Activated CD4-positive, alpha-beta T cell treated with anti-CD3 and anti-CD28 coated beads, Interleukin-10, Interleukin-2, amounts not matched to agents 100 ng/mL and 50 ng/mL, durations not matched to agents 16 hours and 8 hours (primary cell): ENCODE measurements at regions not wholly inside any gene's neighbourhood (a gene's known extent, or its start where the extent isn't known, plus 50 kb on each side); places are given as distances from the start of the nearest gene placed in this dataset.

Source experiments
- DNase-seq: peaks from one replicate; pipeline ENCODE4 v3.0.0-alpha.2; 2020

GRCh38 chr12:105765053-105766014 lies 373.4 kb downstream of the NUAK1 start:
- no peak for DNase-seq

GRCh38 chr12:105766029-105766428 lies 372.7 kb downstream of the NUAK1 start:
- DNase-seq, result no peak

- no peak for DNase-seq
Observed at GRCh38 chr12:105769486-105769885, 369.3 kb downstream of the NUAK1 start.

- no peak for DNase-seq
Observed at GRCh38 chr12:105773471-105773870, 365.3 kb downstream of the NUAK1 start.

GRCh38 chr12:105774037-105774436 lies 364.7 kb downstream of the NUAK1 start:
- DNase-seq, result no peak

DNA sequence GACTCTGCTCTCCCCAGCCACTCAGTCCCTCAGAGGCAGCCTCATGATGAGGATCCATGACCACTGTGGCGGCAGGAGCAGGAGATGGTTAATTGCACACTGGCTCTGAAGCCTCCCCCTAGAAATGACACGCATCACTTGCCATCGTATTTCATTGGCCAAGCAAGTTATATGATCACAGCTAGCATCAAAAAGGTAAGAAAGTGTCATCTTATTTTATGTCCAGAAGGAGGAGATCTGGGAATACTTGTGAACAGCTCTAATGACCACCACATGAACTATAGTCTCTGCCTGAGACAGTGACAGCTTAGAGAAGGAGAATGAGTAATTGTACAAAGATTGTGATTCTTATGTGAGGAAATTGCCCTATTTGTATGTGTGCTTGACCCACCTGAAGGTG lies 363.4 kb downstream of the NUAK1 start:
- no peak for DNase-seq

GRCh38 chr12:105783983-105784947 lies 354.5 kb downstream of the NUAK1 start:
- peak; percentile 2 for DNase-seq

DNA sequence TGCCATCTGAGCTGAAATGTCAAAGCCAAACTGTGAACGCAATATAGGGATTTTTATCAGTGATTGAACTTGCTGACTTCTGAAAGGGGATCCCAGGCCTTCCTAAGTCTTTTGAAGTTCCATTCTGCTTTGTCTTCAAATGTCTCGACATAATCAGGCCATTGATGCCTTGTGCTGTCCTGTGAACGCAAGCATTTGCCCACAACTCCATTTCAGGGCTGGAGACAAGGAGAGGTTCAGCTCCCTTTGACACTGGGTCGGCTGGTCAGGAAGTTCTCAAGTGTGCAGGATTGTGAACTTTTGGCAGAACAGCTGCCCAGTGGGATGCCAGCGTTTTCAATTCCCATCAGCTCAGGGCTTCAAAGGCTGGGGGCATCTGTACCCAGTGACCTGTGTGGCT lies 345.3 kb downstream of the NUAK1 start:
- DNase-seq, result no peak

DNA sequence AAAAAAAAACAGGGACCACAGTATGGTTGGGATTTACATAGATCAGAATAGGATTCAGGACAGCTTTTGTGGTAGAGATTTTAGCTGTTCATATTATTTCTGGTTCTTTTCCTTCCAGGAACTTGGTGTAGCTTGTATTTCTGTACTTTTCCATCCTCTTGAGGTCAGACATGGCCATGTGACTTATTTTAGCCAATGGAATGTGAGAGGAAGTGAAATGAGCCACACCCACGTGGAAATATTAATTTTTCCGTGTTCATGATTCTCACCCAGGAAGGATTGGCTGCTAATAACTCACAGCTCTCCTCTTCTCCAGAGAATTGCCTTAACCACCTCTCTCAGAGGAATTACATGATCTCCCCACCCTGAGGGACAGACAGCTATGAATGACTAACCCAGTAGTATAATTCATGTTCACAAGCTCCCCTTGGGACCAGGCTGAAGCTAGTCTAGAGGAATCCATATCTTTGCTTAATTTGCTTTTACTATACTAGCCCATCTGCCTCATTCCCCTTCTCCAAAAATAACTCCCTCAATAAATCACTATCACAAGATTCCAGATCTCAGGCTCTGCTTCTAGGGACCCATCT lies 340.4 kb downstream of the NUAK1 start:
- DNase-seq, result no peak

- DNase-seq, result no peak
Observed at GRCh38 chr12:105799103-105799502, 339.7 kb downstream of the NUAK1 start.

DNA sequence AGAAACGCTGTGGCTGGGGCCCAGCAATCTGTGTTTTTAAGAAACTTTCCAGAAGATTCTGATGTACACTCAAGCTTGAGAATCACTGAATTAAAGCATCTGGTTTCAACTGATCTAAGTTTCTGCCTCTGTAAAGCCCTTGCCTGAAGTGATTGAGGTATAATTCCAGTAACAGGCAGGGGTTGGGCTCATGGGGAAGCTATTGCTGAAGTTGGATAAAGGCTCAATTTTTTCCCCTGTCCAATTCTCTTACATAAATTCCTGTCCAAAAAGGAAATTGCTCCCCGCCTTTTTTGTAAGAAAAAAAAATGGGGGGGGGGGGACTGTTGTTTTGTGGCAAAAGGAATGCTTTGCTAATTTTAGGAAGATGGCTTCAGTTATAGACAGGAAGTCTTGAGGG lies 337.4 kb downstream of the NUAK1 start:
- no peak for DNase-seq

- DNase-seq, result no peak
Observed at GRCh38 chr12:105803292-105803691, 335.5 kb downstream of the NUAK1 start.

DNA sequence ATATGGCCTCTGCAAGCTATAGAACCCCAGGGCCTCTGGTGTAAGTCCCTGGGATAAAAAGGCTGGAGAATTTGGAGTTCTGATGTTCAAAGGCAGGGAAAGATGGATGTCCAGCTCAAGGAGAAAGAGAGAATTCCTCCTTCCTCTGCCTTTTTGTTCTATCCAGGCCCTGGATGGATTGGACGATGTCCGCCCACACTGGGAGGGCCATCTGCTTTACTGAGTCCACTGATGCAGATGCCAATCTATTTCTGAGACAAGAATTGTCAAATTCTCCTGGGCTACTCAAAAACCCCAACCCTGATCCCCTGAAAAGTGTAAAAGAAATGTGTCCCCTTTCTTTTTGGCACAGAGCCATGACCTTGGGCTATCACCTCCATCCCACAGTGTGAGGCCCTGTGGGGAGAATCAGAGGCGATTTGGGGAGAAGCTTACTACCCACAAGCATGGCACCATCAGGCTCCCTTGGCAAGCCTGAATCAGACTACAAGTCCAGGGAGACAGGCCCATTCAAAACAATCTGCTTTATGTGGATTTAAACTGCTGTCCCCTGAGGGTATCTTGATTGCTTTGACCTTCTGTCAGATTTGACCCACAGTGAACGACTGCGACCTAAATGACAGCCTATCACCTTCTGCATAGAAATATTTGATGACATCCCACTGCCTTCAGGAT lies 334.0 kb downstream of the NUAK1 start:
- no peak for DNase-seq

GRCh38 chr12:105805730-105806399 lies 332.9 kb downstream of the NUAK1 start:
- no peak for DNase-seq

DNA sequence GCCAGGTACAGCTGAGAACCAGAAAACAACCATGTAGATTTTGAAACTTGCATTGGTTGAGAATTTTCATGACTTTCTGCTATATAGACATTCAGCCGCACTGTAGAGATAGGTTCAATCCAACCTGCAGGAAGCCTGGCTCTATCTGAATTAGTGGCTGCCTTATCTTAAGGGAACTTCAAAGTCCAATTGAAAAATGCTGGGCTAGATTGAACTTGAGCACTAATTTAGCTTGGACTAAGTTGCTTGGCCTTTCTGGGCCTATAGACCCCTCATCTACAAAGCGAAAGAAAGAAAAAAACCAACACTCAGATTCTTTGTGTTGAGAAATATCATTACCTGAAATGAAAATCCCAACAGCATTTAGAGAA lies 332.4 kb downstream of the NUAK1 start:
- no peak for DNase-seq

GRCh38 chr12:105812366-105812765 lies 326.4 kb downstream of the NUAK1 start:
- no peak for DNase-seq

DNA sequence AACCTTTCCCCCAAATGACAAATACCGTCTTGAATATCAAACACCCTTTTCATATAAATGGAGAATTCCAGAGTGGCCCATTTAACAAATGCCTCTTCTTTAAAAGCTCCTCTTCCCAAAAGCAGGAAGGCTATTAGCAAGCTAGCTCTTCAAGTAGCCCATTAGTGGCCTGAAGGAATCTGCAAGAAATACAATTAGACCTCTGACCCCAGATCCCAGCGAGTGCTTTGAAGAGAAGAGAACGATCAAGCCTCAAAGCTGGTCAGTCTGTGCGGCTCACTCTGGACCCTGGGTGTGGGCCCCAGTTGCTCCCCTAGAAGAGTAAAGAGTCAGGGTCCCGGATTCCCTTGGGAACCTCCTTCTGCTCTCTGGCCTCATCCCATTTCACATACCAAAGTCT lies 325.6 kb downstream of the NUAK1 start:
- no peak for DNase-seq

DNA sequence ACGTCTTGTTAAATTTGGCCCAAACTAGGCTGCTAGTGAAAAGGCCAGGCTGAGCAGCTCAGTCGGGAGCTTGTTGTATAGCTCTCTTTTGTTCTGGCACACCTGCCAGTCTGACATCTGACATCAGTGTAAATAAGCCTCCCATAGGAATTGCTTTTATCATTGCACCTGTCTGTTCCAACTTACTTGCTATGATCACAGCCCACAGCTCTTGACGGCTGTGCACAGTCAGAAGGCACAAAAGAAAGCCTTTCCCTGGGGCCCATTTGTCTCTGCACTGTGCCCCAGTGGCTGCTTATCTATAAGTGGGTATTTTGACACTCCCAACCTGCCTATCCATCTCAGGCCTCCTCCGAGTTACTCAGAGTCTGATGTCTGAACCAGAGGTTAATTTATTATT lies 324.5 kb downstream of the NUAK1 start:
- no peak for DNase-seq

GRCh38 chr12:105819549-105819948 lies 319.2 kb downstream of the NUAK1 start:
- no peak for DNase-seq

DNA sequence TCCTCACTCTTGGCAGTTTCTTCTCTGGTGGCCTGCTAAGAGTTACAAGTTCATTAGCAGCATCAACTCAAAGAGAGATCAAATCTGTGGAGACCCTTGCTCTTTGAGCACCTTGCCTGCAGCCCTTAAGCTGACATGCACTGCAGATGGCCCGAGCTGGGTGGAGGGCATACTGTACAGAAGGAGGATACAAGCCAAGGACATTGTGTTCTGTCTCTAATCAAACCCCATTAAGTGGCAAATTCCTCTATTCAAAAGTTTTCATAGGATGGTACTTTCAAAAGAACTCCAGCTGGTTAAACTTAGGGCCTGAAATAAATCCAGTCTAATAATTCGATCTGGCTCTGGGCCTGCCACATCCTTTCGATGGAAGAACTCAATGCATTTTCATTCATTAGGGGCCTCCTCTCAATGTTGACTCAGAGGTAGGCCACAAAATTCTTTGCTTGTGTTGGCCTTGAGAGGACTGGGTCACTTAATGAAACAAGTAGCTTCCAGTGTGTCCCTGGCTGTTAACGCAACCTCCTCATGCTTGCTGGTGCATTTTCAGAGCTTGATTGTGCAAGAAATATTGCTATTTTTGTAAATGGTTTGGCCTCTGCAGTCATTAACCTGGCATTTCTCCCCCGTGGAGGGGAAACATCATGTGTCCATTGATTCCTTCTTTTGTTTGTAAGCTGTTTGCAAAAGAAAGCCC lies 318.2 kb downstream of the NUAK1 start:
- no peak for DNase-seq
